Chondrocyte (in vitro differentiated cells): ENCODE measurements at regions not wholly inside any gene's neighbourhood (a gene's known extent, or its start where the extent isn't known, plus 50 kb on each side); places are given as distances from the start of the nearest gene placed in this dataset.

Experiments used
- DNase-seq: peaks from one replicate; pipeline ENCODE4 v3.0.0; 2021; ENCODE audit warnings: mixed read lengths, low spot score
- H3K27ac Mint-ChIP-seq: one replicate; pipeline ENCODE4 v1.8.0; 2021; ENCODE audit warnings: mild to moderate bottlenecking, moderate library complexity, mixed read lengths; ENCODE audit not compliant: unreplicated experiment
- H3K27me3 Mint-ChIP-seq: 2 replicates; pipeline ENCODE4 v1.8.0; 2021; ENCODE audit warnings: low read depth, mixed read lengths
- H3K36me3 Mint-ChIP-seq: 2 replicates; pipeline ENCODE4 v1.8.0; 2021; ENCODE audit warnings: low read depth, mixed read lengths
- H3K4me1 Mint-ChIP-seq: 2 replicates; pipeline ENCODE4 v1.8.0; 2021; ENCODE audit warnings: low read depth, mild to moderate bottlenecking, mixed read lengths
- H3K4me3 Mint-ChIP-seq: one replicate; pipeline ENCODE4 v1.8.0; 2021; ENCODE audit warnings: mild to moderate bottlenecking, moderate library complexity, mixed read lengths; ENCODE audit not compliant: unreplicated experiment
- H3K9me3 Mint-ChIP-seq: 2 replicates; pipeline ENCODE4 v1.8.0; 2021; ENCODE audit warnings: low read depth, mixed read lengths
- CTCF ChIP-seq: fragments of 200-600 bp; sonication (generic); IDR thresholded peaks from 2 replicates; pipeline ENCODE4 v1.5.0; 2021; ENCODE audit warnings: antibody characterized with exemption, mild to moderate bottlenecking, moderate library complexity

- H3K36me3 Mint-ChIP-seq = no peaks in the 10 kb centered on the region
- DNase-seq = no peak
- no peaks in the 10 kb centered on the region for H3K9me3 Mint-ChIP-seq
- TF ChIP-seq CTCF = no peak
- H3K27ac Mint-ChIP-seq = no peak overlapping the region
- H3K4me3 Mint-ChIP-seq = no peak overlapping the region
- peaks cover 8% of the 10 kb centered on the region for H3K27me3 Mint-ChIP-seq
- no peaks in the 10 kb centered on the region for H3K4me1 Mint-ChIP-seq
These were observed 263.8 kb downstream of the CYRIA start for GRCh38 chr2:16401761-16402300.

GRCh38 chr2:16400127-16400623 lies 265.5 kb downstream of the CYRIA start:
- H3K36me3 Mint-ChIP-seq = no peaks in the 10 kb centered on the region
- DNase-seq = no peak
- TF ChIP-seq CTCF = no peak
- H3K27me3 Mint-ChIP-seq = peaks cover 8% of the 10 kb centered on the region
- H3K4me3 Mint-ChIP-seq = no peak overlapping the region
- H3K9me3 Mint-ChIP-seq = no peaks in the 10 kb centered on the region
- no peak overlapping the region for H3K27ac Mint-ChIP-seq
- no peaks in the 10 kb centered on the region for H3K4me1 Mint-ChIP-seq

DNA sequence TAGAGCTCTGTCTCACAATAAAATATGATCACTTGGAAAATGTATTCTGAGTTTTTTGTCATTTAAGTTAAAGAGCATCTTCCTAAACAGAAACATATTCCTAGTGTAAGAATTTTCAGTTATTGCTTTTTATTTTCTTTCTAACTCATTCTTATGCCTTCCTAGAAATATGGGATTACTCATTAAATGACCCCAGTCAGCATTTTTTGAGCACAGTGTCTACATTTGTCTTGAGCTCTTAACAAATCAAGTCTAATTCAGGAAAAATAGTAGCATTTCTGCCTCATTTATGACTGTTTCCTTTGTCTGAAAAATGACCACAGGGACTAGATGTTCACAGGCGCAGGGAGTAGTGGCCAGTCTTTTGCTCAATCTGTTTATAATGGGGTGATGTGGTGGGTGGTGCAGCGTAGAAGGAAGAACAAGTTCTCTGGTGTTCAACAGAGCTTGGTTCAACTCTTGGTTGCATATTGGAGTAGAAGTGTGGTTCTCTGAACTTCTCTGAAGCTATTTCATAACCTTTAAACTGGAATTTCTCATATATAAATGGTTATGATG lies 267.1 kb downstream of the CYRIA start:
- no peak for TF ChIP-seq CTCF
- DNase-seq = no peak
- Mint-ChIP-seq H3K4me1 (no peaks in the 10 kb centered on the region), H3K4me3 (no peak overlapping the region), H3K9me3 (no peaks in the 10 kb centered on the region), H3K27ac (no peak overlapping the region), H3K27me3 (peaks cover 3% of the 10 kb centered on the region), H3K36me3 (no peaks in the 10 kb centered on the region)

- no peaks in the 10 kb centered on the region for H3K9me3 Mint-ChIP-seq
- no peak for DNase-seq
- no peak for TF ChIP-seq CTCF
- no peak overlapping the region for H3K4me3 Mint-ChIP-seq
- H3K4me1 Mint-ChIP-seq = no peaks in the 10 kb centered on the region
- H3K27me3 Mint-ChIP-seq = peaks cover 2% of the 10 kb centered on the region
- H3K36me3 Mint-ChIP-seq = no peaks in the 10 kb centered on the region
- no peak overlapping the region for H3K27ac Mint-ChIP-seq
These were observed 267.8 kb downstream of the CYRIA start for GRCh38 chr2:16397681-16398475.

DNA sequence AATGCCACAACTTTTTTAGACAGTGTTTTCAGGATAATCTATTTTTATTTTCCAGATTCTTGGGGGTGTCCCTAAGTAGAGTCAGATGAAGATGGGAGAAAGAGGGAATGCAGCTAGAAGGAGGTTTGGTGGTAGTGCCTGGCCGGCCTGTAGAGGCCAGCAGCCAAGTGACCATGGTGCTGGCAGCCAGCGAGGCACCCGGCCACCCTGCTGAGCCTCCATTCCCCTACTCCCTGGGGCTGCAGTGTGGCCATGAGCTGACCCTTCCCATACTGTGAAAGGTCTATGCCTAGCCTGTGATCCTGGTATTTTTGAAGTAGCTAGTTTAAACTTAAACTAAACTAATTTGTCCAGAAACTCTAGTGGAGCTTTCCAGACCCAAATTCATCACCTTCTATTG lies 268.6 kb downstream of the CYRIA start:
- Mint-ChIP-seq H3K4me3 (no peak overlapping the region), H3K27me3 (peaks cover 5% of the 10 kb centered on the region), H3K27ac (no peak overlapping the region), H3K36me3 (no peaks in the 10 kb centered on the region), H3K4me1 (no peaks in the 10 kb centered on the region), H3K9me3 (no peaks in the 10 kb centered on the region)
- no peak for DNase-seq
- TF ChIP-seq CTCF = no peak
